ENCODE measurements at regions not wholly inside any gene's neighbourhood (a gene's known extent, or its start where the extent isn't known, plus 50 kb on each side); places are given as distances from the start of the nearest gene placed in this dataset.

GRCh38 chr6:170091639-170092579, 199.0 kb downstream of the DLL1 start:
- Histone ChIP-seq H3K4me2 (ENCODE audit: insufficient read depth in 1 of 2, low read depth in 2 of 2, low read length in 2 of 2) (no peak overlapping the region), H3K79me1 (ENCODE audit: low read depth, low read length) (no peaks in the 10 kb centered on the region; the same call in 1 of the 2 replicates), H3K79me2 (ENCODE audit: control insufficient read depth in 1 of 2, insufficient read depth in 2 of 2, low read length in 2 of 2) (no peaks in the 10 kb centered on the region), H2BK5ac (ENCODE audit: low read depth, low read length) (peak overlapping the region; percentile 66; the same call in 1 of the 2 replicates), H2BK12ac (ENCODE audit: low read depth, low read length) (peak overlapping the region; percentile 68; the same call in 1 of the 2 replicates), H3K36me3 (ENCODE audit: control insufficient read depth in 2 of 4, insufficient read depth in 4 of 4, low read length in 3 of 4) (no peaks in the 10 kb centered on the region), H3K18ac (ENCODE audit: extremely low read depth, low read length) (no peak overlapping the region), H2BK15ac (ENCODE audit: low read length) (peak overlapping the region; percentile 97; the same call in 1 of the 2 replicates), H4K8ac (ENCODE audit: extremely low read depth, insufficient read depth, low read length) (no peak overlapping the region), H2AFZ (ENCODE audit: low read length) (no peak overlapping the region), H3K9ac (replicated peaks in 1 of 4; ENCODE audit: extremely low read depth in 1 of 4, low read depth in 3 of 4, low read length in 3 of 4) (no peak overlapping the region; a peak in 1 of 7 replicates), H3K27me3 (replicated peaks in 1 of 4; ENCODE audit: control insufficient read depth in 3 of 4, extremely low read depth in 1 of 4, insufficient read depth in 3 of 4, low read length in 3 of 4) (no peaks in the 10 kb centered on the region), H4K91ac (replicated peaks; ENCODE audit: insufficient read length, low read length) (peak overlapping the region; percentile 74), H4K5ac (ENCODE audit: insufficient read length, low read depth, low read length) (no peak overlapping the region), H2BK120ac (replicated peaks; ENCODE audit: low read depth, low read length) (peak overlapping the region; percentile 94), H3K23ac (ENCODE audit: insufficient read length) (no peak overlapping the region), H3K14ac (ENCODE audit: insufficient read length) (no peak overlapping the region), H4K20me1 (replicated peaks in 1 of 2; ENCODE audit: control insufficient read depth in 1 of 2, insufficient read depth in 2 of 2, low read length in 2 of 2) (no peaks in the 10 kb centered on the region), H3K4me1 (replicated peaks in 1 of 4; ENCODE audit: control insufficient read depth in 3 of 4, insufficient read depth in 4 of 4, low read length in 3 of 4) (no peaks in the 10 kb centered on the region; a peak in 1 of 7 replicates), H3K27ac (ENCODE audit: low read depth, low read length) (0 out of 2 replicates have a peak overlapping the region, but pooled peaks have one; percentile 0), H2BK20ac (ENCODE audit: low read length) (peak overlapping the region; percentile 86; the same call in 1 of the 2 replicates), H3K4ac (replicated peaks; ENCODE audit: insufficient read length, low read depth, low read length) (peak overlapping the region; percentile 38), H2AK5ac (ENCODE audit: low read depth, low read length) (0 out of 2 replicates have a peak overlapping the region, but pooled peaks have one; percentile 18), H3K23me2 (ENCODE audit: low read depth, low read length) (peaks cover 5% of the 10 kb centered on the region; the same call in 1 of the 2 replicates), H3K4me3 (ENCODE audit: extremely low read depth in 1 of 4, insufficient read depth in 2 of 4, low read depth in 3 of 4, low read length in 4 of 4) (no peak overlapping the region), H3K9me3 (ENCODE audit: insufficient read depth in 2 of 2, low read depth in 1 of 2, low read length in 1 of 2) (no peaks in the 10 kb centered on the region; a peak in 1 of 4 replicates), H3K56ac (replicated peaks; ENCODE audit: insufficient read length, low read depth, low read length) (no peak overlapping the region)
- TF ChIP-seq POLR2AphosphoS5 (IDR thresholded peaks at IDR 0.05; ENCODE audit: low read depth, low read length) (no peak), SIN3A (conservative IDR thresholded peaks at IDR 0.05 in 1 of 2, IDR thresholded peaks at IDR 0.05 in 1 of 2; ENCODE audit: low read depth in 1 of 2, low read length in 2 of 2) (no peak), JUND (IDR thresholded peaks at IDR 0.05; ENCODE audit: low read length) (no peak), CBX5 (IDR thresholded peaks at IDR 0.05; ENCODE audit: low read depth, low read length) (no peak), ATF2 (IDR thresholded peaks at IDR 0.05; ENCODE audit: low read length) (no peak), KDM1A (IDR thresholded peaks at IDR 0.05; ENCODE audit: borderline replicate concordance, low read length) (no peak), ZNF274 (IDR thresholded peaks at IDR 0.05; ENCODE audit: borderline replicate concordance, extremely low read depth, low read length) (no peak)
- WGBS, 2 experiments (ENCODE audit: extremely low coverage in 1 of 2, insufficient coverage in 1 of 2, insufficient read length in 1 of 2, insufficient replicate concordance in 2 of 2, low coverage in 1 of 2, low lambda C conversion rate in 2 of 2, missing lambda C conversion rate in 1 of 2) = 91% methylated on average over 30 of the region's 30 CpGs; no CpG with 5 or more reads in 1 of the 2 experiments
- FAIRE-seq (no peak), DNase-seq (ENCODE audit: low read depth in 1 of 2, low spot score in 2 of 2) (peak in 1 of 2 experiments; percentile 33)
- ChIA-PET CTCF (ENCODE audit: partially characterized antibody) (interaction anchor here (0.6 to 1.7 kb wide), 4 partner anchors 16 to 360 kb away, joined by 3 to 5 read pairs (median 4); no protein-coding TSS in a partner anchor), POLR2A (ENCODE audit: partially characterized antibody) (no interaction called here)

Data from H1 (cell line).